ENCODE measurements at regions not wholly inside any gene's neighbourhood (a gene's known extent, or its start where the extent isn't known, plus 50 kb on each side); places are given as distances from the start of the nearest gene placed in this dataset.
A peak's percentile ranks its signal among the peaks of the same experiment; 100 is the strongest.

DNA sequence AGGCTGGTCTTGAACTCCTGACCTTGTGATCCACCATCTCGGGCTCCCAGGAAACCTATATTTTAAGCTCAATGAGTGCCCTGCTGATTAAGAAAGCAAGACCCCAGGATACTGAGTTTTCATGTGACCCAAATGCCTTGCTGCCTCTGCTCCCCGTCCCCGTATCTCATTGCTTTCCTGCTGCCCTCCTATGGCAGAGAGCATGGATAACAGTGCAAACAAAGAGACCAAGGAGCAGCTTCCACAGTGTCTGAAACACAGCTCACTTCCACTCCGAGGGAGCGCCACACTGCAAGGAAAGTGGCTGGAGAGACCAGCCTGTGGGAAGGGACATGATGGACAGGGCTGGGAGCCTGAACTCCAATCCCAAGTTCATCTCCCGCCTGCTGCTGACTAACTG, 246.8 kb downstream of the TMEM182 start:
- no peaks in the 10 kb centered on the region for H4K20me1 ChIP-seq (replicated peaks in 1 of 2; ENCODE audit: control insufficient read depth in 1 of 2, insufficient read depth in 2 of 2, low read length in 2 of 2)
- H4K8ac ChIP-seq (ENCODE audit: extremely low read depth, insufficient read depth, low read length), result no peak overlapping the region; the same call in 1 of the 2 replicates
- H3K79me1 ChIP-seq (ENCODE audit: low read depth, low read length), result no peaks in the 10 kb centered on the region
- no peak overlapping the region for H3K14ac ChIP-seq (ENCODE audit: insufficient read length)
- no peaks in the 10 kb centered on the region for H3K9me3 ChIP-seq (ENCODE audit: insufficient read depth in 2 of 2, low read depth in 1 of 2, low read length in 1 of 2)
- ChIA-PET POLR2A (ENCODE audit: partially characterized antibody) (no interaction called here), CTCF (ENCODE audit: partially characterized antibody) (interaction anchor here (0.6 to 2.7 kb wide), 6 partner anchors 15 to 163 kb away, joined by 3 to 10 read pairs (median 4); no protein-coding TSS in a partner anchor)
- H2BK120ac ChIP-seq (replicated peaks; ENCODE audit: low read depth, low read length), result no peak overlapping the region
- H4K91ac ChIP-seq (replicated peaks; ENCODE audit: insufficient read length, low read length), result no peak overlapping the region
- H2BK15ac ChIP-seq (ENCODE audit: low read length), result no peak overlapping the region
- peak overlapping the region; percentile 95; the same call in 1 of the 2 replicates for H2AFZ ChIP-seq (ENCODE audit: low read length)
- H3K36me3 ChIP-seq (ENCODE audit: control insufficient read depth in 2 of 4, insufficient read depth in 4 of 4, low read length in 3 of 4), result no peaks in the 10 kb centered on the region
- no peak overlapping the region for H4K5ac ChIP-seq (ENCODE audit: insufficient read length, low read depth, low read length)
- no peak overlapping the region for H3K27ac ChIP-seq (ENCODE audit: low read depth, low read length)
- H2BK5ac ChIP-seq (ENCODE audit: low read depth, low read length), result no peak overlapping the region
- WGBS, 2 experiments (ENCODE audit: extremely low coverage in 1 of 2, insufficient coverage in 1 of 2, insufficient read length in 1 of 2, insufficient replicate concordance in 2 of 2, low coverage in 1 of 2, low lambda C conversion rate in 2 of 2, missing lambda C conversion rate in 1 of 2), result 59% methylated on average over 6 of the region's 6 CpGs; no CpG with 5 or more reads in 1 of the 2 experiments
- H2BK20ac ChIP-seq (ENCODE audit: low read length), result no peak overlapping the region
- no peak overlapping the region for H3K4me3 ChIP-seq (ENCODE audit: extremely low read depth in 1 of 4, insufficient read depth in 2 of 4, low read depth in 3 of 4, low read length in 4 of 4)
- H2AK5ac ChIP-seq (ENCODE audit: low read depth, low read length), result no peak overlapping the region
- H3K23me2 ChIP-seq (ENCODE audit: low read depth, low read length), result no peaks in the 10 kb centered on the region; the same call in 1 of the 2 replicates
- no peak overlapping the region for H3K4me2 ChIP-seq (ENCODE audit: insufficient read depth in 1 of 2, low read depth in 2 of 2, low read length in 2 of 2)
- H3K56ac ChIP-seq (replicated peaks; ENCODE audit: insufficient read length, low read depth, low read length), result no peak overlapping the region
- DNase-seq (ENCODE audit: low read depth in 1 of 2, low spot score in 2 of 2) (peak; percentile 23 to 44), FAIRE-seq (no peak)
- no peak overlapping the region for H3K4ac ChIP-seq (replicated peaks; ENCODE audit: insufficient read length, low read depth, low read length)
- no peak overlapping the region for H2BK12ac ChIP-seq (ENCODE audit: low read depth, low read length)
- no peak overlapping the region for H3K9ac ChIP-seq (replicated peaks in 1 of 4; ENCODE audit: extremely low read depth in 1 of 4, low read depth in 3 of 4, low read length in 3 of 4)
- H3K23ac ChIP-seq (ENCODE audit: insufficient read length), result no peak overlapping the region
- no peaks in the 10 kb centered on the region; a peak in 1 of 7 replicates for H3K27me3 ChIP-seq (replicated peaks in 1 of 4; ENCODE audit: control insufficient read depth in 3 of 4, extremely low read depth in 1 of 4, insufficient read depth in 3 of 4, low read length in 3 of 4)
- TF ChIP-seq, protein P1, sequence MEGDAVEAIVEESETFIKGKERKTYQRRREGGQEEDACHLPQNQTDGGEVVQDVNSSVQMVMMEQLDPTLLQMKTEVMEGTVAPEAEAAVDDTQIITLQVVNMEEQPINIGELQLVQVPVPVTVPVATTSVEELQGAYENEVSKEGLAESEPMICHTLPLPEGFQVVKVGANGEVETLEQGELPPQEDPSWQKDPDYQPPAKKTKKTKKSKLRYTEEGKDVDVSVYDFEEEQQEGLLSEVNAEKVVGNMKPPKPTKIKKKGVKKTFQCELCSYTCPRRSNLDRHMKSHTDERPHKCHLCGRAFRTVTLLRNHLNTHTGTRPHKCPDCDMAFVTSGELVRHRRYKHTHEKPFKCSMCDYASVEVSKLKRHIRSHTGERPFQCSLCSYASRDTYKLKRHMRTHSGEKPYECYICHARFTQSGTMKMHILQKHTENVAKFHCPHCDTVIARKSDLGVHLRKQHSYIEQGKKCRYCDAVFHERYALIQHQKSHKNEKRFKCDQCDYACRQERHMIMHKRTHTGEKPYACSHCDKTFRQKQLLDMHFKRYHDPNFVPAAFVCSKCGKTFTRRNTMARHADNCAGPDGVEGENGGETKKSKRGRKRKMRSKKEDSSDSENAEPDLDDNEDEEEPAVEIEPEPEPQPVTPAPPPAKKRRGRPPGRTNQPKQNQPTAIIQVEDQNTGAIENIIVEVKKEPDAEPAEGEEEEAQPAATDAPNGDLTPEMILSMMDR (IDR thresholded peaks at IDR 0.05; ENCODE audit: control extremely low read depth in 1 of 3, insufficient read depth in 1 of 3, low read depth in 1 of 3, low read length in 3 of 3), result peak; percentile 37 to 53 (median 40); a peak in 3 of 4 replicates
- TF ChIP-seq RAD21 (IDR thresholded peaks at IDR 0.05 in 1 of 2, conservative IDR thresholded peaks at IDR 0.05 in 1 of 2; ENCODE audit: low read depth in 2 of 2, low read length in 2 of 2) (peak; percentile 42 to 51; a peak in 3 of 4 replicates), KDM5A (IDR thresholded peaks at IDR 0.05; ENCODE audit: low read length) (no peak), GABPA (IDR thresholded peaks at IDR 0.05; ENCODE audit: borderline replicate concordance, insufficient read depth, low read length) (no peak)
- H3K18ac ChIP-seq (ENCODE audit: extremely low read depth, low read length), result no peak overlapping the region; the same call in 1 of the 2 replicates
- H3K79me2 ChIP-seq (ENCODE audit: control insufficient read depth in 1 of 2, insufficient read depth in 2 of 2, low read length in 2 of 2), result no peaks in the 10 kb centered on the region
- no peaks in the 10 kb centered on the region for H3K4me1 ChIP-seq (replicated peaks in 1 of 4; ENCODE audit: control insufficient read depth in 3 of 4, insufficient read depth in 4 of 4, low read length in 3 of 4)
